Loucy (cell line): ENCODE measurements at regions not wholly inside any gene's neighbourhood (a gene's known extent, or its start where the extent isn't known, plus 50 kb on each side); places are given as distances from the start of the nearest gene placed in this dataset.

Source experiments
- EZH2phosphoT487 ChIP-seq: fragments of 200-600 bp; IDR thresholded peaks from 2 replicates; pipeline ENCODE4 v1.6.1; 2018; ENCODE audit warnings: antibody characterized with exemption, mild to moderate bottlenecking, moderate library complexity, borderline replicate concordance
- TF ChIP-seq, protein P1 (sequence below): fragments of 200-600 bp; sonication (generic); conservative IDR thresholded peaks from 2 replicates; pipeline ENCODE4 v1.5.1; 2014; ENCODE audit warnings: mild to moderate bottlenecking, antibody characterized with exemption, low read length

DNA sequence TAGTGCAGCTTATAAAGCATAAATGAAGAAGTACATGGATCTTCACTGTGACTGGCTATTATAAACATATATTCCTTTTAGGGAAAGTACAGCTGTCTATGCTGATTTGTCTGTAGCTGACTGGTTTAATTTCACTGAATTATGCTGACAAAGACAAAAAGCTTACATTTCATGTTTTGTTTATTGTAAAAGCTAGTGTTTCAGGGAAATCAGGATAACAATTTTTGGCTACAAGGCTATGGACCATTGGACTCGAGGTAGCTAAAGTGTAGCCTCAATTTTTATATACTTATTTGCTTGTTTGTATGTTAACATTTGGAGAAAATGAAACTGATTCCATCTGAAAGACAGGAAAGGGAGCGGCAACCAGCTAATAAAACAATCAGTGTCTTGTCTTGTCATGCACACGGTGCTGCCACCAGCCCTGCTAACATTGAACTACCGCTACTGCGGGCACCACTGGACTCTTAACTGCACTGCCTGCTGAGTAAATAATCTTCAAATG, 480.2 kb downstream of the COL11A1 start:
- TF ChIP-seq, protein P1, sequence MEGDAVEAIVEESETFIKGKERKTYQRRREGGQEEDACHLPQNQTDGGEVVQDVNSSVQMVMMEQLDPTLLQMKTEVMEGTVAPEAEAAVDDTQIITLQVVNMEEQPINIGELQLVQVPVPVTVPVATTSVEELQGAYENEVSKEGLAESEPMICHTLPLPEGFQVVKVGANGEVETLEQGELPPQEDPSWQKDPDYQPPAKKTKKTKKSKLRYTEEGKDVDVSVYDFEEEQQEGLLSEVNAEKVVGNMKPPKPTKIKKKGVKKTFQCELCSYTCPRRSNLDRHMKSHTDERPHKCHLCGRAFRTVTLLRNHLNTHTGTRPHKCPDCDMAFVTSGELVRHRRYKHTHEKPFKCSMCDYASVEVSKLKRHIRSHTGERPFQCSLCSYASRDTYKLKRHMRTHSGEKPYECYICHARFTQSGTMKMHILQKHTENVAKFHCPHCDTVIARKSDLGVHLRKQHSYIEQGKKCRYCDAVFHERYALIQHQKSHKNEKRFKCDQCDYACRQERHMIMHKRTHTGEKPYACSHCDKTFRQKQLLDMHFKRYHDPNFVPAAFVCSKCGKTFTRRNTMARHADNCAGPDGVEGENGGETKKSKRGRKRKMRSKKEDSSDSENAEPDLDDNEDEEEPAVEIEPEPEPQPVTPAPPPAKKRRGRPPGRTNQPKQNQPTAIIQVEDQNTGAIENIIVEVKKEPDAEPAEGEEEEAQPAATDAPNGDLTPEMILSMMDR: peak; percentile 18
- no peak for TF ChIP-seq EZH2phosphoT487
